HEK293T (cell line): ENCODE measurements at regions not wholly inside any gene's neighbourhood (a gene's known extent, or its start where the extent isn't known, plus 50 kb on each side); places are given as distances from the start of the nearest gene placed in this dataset.

Experiments
- CTBP1 ChIP-seq: fragments of 450-650 bp; IDR thresholded peaks from 2 replicates; pipeline ENCODE4 v1.6.1; 2016; ENCODE audit warnings: borderline replicate concordance
- FOXM1 ChIP-seq: fragments of 450-650 bp; IDR thresholded peaks from 2 replicates; pipeline ENCODE4 v1.6.1; 2017; ENCODE audit warnings: mild to moderate bottlenecking, borderline replicate concordance
- SUZ12 ChIP-seq: fragments of 450-650 bp; IDR thresholded peaks from 2 replicates; pipeline ENCODE4 v1.6.1; 2016; ENCODE audit warnings: mild to moderate bottlenecking
- TARDBP ChIP-seq: fragments of 450-650 bp; IDR thresholded peaks from 2 replicates; pipeline ENCODE4 v1.6.1; 2016
- TF ChIP-seq, protein P1 (sequence below): fragments of 450-650 bp; IDR thresholded peaks from 2 replicates; pipeline ENCODE4 v1.6.1; 2016

DNA sequence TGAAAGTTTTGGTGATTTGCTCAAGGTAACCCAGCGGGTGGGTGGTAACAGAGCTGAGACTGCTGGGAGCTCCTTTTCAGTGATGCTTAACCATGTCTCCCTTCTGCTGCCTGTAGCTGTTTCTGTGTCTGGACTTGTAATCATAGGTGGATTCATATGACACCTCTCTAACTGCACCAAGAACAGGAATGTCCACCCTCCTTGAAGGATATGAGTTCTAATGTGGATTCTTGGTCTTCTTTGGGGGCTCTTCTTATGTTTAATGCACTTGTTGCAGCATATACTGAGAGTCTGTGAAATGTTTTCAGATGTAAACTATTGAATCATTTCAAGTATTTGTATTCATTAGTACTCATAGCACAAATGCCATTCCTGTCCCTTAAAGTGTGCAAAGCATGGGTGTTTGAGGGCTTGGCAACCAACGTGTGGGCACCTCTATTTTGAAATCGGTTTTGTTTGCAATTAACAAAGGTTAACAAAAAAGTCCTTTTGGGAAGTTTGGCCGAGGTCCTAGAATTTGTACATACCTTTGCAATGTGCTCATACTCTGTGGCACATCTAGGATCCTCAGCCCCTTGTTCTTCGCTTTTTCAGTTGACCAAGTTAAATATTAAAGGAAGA is 138.0 kb downstream of the SOX4 start:
- TF ChIP-seq CTBP1: no peak
- no peak for TF ChIP-seq TARDBP
- TF ChIP-seq SUZ12: no peak
- TF ChIP-seq FOXM1: no peak
- TF ChIP-seq, protein P1, sequence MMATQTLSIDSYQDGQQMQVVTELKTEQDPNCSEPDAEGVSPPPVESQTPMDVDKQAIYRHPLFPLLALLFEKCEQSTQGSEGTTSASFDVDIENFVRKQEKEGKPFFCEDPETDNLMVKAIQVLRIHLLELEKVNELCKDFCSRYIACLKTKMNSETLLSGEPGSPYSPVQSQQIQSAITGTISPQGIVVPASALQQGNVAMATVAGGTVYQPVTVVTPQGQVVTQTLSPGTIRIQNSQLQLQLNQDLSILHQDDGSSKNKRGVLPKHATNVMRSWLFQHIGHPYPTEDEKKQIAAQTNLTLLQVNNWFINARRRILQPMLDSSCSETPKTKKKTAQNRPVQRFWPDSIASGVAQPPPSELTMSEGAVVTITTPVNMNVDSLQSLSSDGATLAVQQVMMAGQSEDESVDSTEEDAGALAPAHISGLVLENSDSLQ: no peak
